ENCODE measurements at regions not wholly inside any gene's neighbourhood (a gene's known extent, or its start where the extent isn't known, plus 50 kb on each side); places are given as distances from the start of the nearest gene placed in this dataset.

- no peaks in the 10 kb centered on the region for H3K36me3 ChIP-seq
- no peak overlapping the region for H3K4me3 ChIP-seq
- H3K9me3 ChIP-seq: no peaks in the 10 kb centered on the region
- H3K27ac ChIP-seq: no peak overlapping the region
- intact Hi-C loops (cut with DNase I): no loop called here
- no peak for TF ChIP-seq CTCF (IDR thresholded peaks at IDR 0.05)
- H3K4me1 ChIP-seq: no peaks in the 10 kb centered on the region
- no peaks in the 10 kb centered on the region for H3K27me3 ChIP-seq
- DNase-seq (no peak), ATAC-seq (no peak)
These were observed 79.7 kb upstream of the PBX1 start for GRCh38 chr1:164479242-164479641.

- no peak for DNase-seq
- Histone ChIP-seq H3K4me1 (no peaks in the 10 kb centered on the region), H3K27me3 (no peaks in the 10 kb centered on the region), H3K36me3 (no peaks in the 10 kb centered on the region), H3K27ac (no peak overlapping the region), H3K4me3 (no peak overlapping the region), H3K9me3 (no peaks in the 10 kb centered on the region)
- TF ChIP-seq CTCF (IDR thresholded peaks at IDR 0.05): no peak
- intact Hi-C loops (cut with DNase I): no loop called here
- no peak for ATAC-seq
These were observed 78.6 kb upstream of the PBX1 start for GRCh38 chr1:164480285-164480907.

GRCh38 chr1:164495905-164496304 is 63.1 kb upstream of the PBX1 start:
- TF ChIP-seq CTCF (IDR thresholded peaks at IDR 0.05): no peak
- no peak for DNase-seq
- no peak overlapping the region for H3K4me3 ChIP-seq
- no peak overlapping the region for H3K27ac ChIP-seq
- H3K36me3 ChIP-seq: no peaks in the 10 kb centered on the region
- peaks cover 0 to under 1% of the 10 kb centered on the region in 2 donors for H3K9me3 ChIP-seq
- no peaks in the 10 kb centered on the region for H3K4me1 ChIP-seq
- no peaks in the 10 kb centered on the region for H3K27me3 ChIP-seq
- ATAC-seq: no peak
- intact Hi-C loops (cut with DNase I): no loop called here

GRCh38 chr1:164498792-164499191 is 60.2 kb upstream of the PBX1 start:
- Histone ChIP-seq H3K9me3 (peaks cover 0 to 14% of the 10 kb centered on the region in 2 donors), H3K4me3 (no peak overlapping the region), H3K27ac (no peak overlapping the region), H3K27me3 (no peaks in the 10 kb centered on the region), H3K36me3 (no peaks in the 10 kb centered on the region), H3K4me1 (no peaks in the 10 kb centered on the region)
- ATAC-seq (no peak), DNase-seq (no peak)
- intact Hi-C loops (cut with DNase I): no loop called here
- TF ChIP-seq CTCF (IDR thresholded peaks at IDR 0.05): no peak

GRCh38 chr1:164504749-164505148 is 54.2 kb upstream of the PBX1 start:
- no peak for ATAC-seq
- no peaks in the 10 kb centered on the region for H3K27me3 ChIP-seq
- H3K4me3 ChIP-seq: no peak overlapping the region
- no peak for TF ChIP-seq CTCF (IDR thresholded peaks at IDR 0.05)
- no peaks in the 10 kb centered on the region for H3K4me1 ChIP-seq
- no peak overlapping the region for H3K27ac ChIP-seq
- intact Hi-C loops (cut with DNase I): no loop called here
- H3K36me3 ChIP-seq: no peaks in the 10 kb centered on the region
- H3K9me3 ChIP-seq: peaks cover 0 to 18% of the 10 kb centered on the region in 2 donors
- no peak for DNase-seq

All from left lung (tissue), 4 donors.